Osteocyte (in vitro differentiated cells): ENCODE measurements at regions not wholly inside any gene's neighbourhood (a gene's known extent, or its start where the extent isn't known, plus 50 kb on each side); places are given as distances from the start of the nearest gene placed in this dataset.

ENCODE experiments used
- DNase-seq: peaks from one replicate; pipeline ENCODE4 v3.0.0; 2021; ENCODE audit warnings: mixed read lengths; ENCODE audit not compliant: unreplicated experiment; ENCODE audit errors: extremely low spot score
- H3K27ac Mint-ChIP-seq: one replicate; pipeline ENCODE4 v1.8.0; 2021; ENCODE audit warnings: mild to moderate bottlenecking, mixed read lengths; ENCODE audit not compliant: unreplicated experiment
- H3K27me3 Mint-ChIP-seq: one replicate; pipeline ENCODE4 v1.8.0; 2021; ENCODE audit warnings: mixed read lengths; ENCODE audit not compliant: unreplicated experiment
- H3K36me3 Mint-ChIP-seq: one replicate; pipeline ENCODE4 v1.8.0; 2021; ENCODE audit warnings: mixed read lengths; ENCODE audit not compliant: unreplicated experiment
- H3K4me1 Mint-ChIP-seq: one replicate; pipeline ENCODE4 v1.8.0; 2021; ENCODE audit warnings: mixed read lengths; ENCODE audit not compliant: unreplicated experiment
- H3K4me3 Mint-ChIP-seq: one replicate; pipeline ENCODE4 v1.8.0; 2021; ENCODE audit warnings: mild to moderate bottlenecking, moderate library complexity, mixed read lengths; ENCODE audit not compliant: unreplicated experiment
- H3K9me3 Mint-ChIP-seq: one replicate; pipeline ENCODE4 v1.8.0; 2021; ENCODE audit warnings: mixed read lengths; ENCODE audit not compliant: unreplicated experiment
- CTCF ChIP-seq: fragments of 200-600 bp; sonication (generic); IDR thresholded peaks from 2 replicates; pipeline ENCODE4 v1.5.0; 2021; ENCODE audit warnings: antibody characterized with exemption, mild to moderate bottlenecking, moderate library complexity

- no peak for DNase-seq
- TF ChIP-seq CTCF: no peak
- Mint-ChIP-seq H3K27me3 (no peaks in the 10 kb centered on the region), H3K4me3 (peak overlapping the region; percentile 39), H3K36me3 (no peaks in the 10 kb centered on the region), H3K9me3 (no peaks in the 10 kb centered on the region), H3K4me1 (peaks cover 68% of the 10 kb centered on the region), H3K27ac (peak overlapping the region; percentile 91)
Observed at GRCh38 chr3:99534951-99535704, 103.3 kb upstream of the COL8A1 start.

- Mint-ChIP-seq H3K36me3 (no peaks in the 10 kb centered on the region), H3K4me1 (peaks cover 81% of the 10 kb centered on the region), H3K4me3 (no peak overlapping the region), H3K9me3 (no peaks in the 10 kb centered on the region), H3K27me3 (no peaks in the 10 kb centered on the region), H3K27ac (peak overlapping the region; percentile 78)
- DNase-seq: no peak
- peak; percentile 72 for TF ChIP-seq CTCF
Observed at GRCh38 chr3:99532246-99532645, 106.1 kb upstream of the COL8A1 start.

- Mint-ChIP-seq H3K36me3 (peaks cover 9% of the 10 kb centered on the region), H3K27ac (peak overlapping the region; percentile 92), H3K4me1 (peaks cover 82% of the 10 kb centered on the region), H3K9me3 (peaks cover 4% of the 10 kb centered on the region), H3K27me3 (no peaks in the 10 kb centered on the region), H3K4me3 (no peak overlapping the region)
- TF ChIP-seq CTCF: no peak
- no peak for DNase-seq
Observed at GRCh38 chr3:99529265-99529664, 109.1 kb upstream of the COL8A1 start.

- Mint-ChIP-seq H3K27ac (peak overlapping the region; percentile 92), H3K4me1 (peaks cover 84% of the 10 kb centered on the region), H3K36me3 (peaks cover 9% of the 10 kb centered on the region), H3K4me3 (peak overlapping the region; percentile 66), H3K9me3 (peaks cover 4% of the 10 kb centered on the region), H3K27me3 (no peaks in the 10 kb centered on the region)
- TF ChIP-seq CTCF: no peak
- no peak for DNase-seq
Observed at GRCh38 chr3:99526921-99527320, 111.5 kb upstream of the COL8A1 start.

GRCh38 chr3:99524559-99524958 is 113.8 kb upstream of the COL8A1 start:
- peak overlapping the region; percentile 92 for H3K27ac Mint-ChIP-seq
- peaks cover 17% of the 10 kb centered on the region for H3K36me3 Mint-ChIP-seq
- DNase-seq: no peak
- H3K27me3 Mint-ChIP-seq: no peaks in the 10 kb centered on the region
- peak overlapping the region; percentile 66 for H3K4me3 Mint-ChIP-seq
- H3K9me3 Mint-ChIP-seq: peaks cover 15% of the 10 kb centered on the region
- TF ChIP-seq CTCF: no peak
- H3K4me1 Mint-ChIP-seq: peaks cover 94% of the 10 kb centered on the region
